Retina (tissue), 1 donor: ENCODE measurements at regions not wholly inside any gene's neighbourhood (a gene's known extent, or its start where the extent isn't known, plus 50 kb on each side); places are given as distances from the start of the nearest gene placed in this dataset.
"Not testable (repeated sequence)": the region's sequence is repeated elsewhere in the genome, so short reads cannot be mapped to it uniquely, and the experiment has no call there.

Experiments
- DNase-seq: peaks from one replicate; pipeline ENCODE4 v3.0.0-alpha.2; 2016

DNA sequence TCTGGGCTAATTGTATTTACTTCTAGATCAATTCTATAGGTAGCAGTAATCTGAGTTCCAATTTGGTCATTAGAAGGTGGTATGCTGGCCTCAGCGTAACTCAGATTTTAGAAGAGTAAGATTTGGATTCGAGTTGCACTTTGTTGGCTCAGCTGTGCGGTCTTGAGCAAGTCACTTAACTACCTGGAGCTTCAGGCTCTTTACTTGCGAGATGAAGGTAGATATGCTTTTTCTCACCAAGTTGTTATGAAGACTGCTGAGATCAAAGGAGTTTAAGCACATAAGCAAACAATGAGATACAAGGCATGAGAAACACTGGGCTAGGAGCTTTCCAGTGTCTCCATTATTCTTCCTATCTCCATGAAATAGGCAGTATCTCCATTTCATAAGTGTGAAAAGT, 133.8 kb upstream of the RANBP3L start:
- DNase-seq: no peak

DNA sequence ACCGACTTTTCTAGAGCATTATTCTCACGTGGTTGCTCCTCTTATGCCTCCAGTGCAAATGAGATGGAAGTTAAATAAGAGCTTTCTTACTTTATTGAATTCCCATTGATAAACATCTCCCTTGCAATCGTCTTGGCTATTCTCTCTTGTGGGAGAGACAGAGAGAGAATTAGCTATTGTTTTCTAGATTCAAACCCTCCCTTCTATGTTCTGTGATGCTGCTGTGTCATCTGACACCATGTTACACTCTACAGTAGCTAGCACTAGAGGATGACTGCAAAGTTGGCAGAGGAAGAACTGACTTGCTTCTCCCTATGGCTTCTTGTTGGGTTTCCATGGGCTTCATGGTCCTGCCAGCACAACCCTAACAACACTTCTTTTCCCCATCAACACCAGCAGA, 134.6 kb upstream of the RANBP3L start:
- no peak for DNase-seq

DNA sequence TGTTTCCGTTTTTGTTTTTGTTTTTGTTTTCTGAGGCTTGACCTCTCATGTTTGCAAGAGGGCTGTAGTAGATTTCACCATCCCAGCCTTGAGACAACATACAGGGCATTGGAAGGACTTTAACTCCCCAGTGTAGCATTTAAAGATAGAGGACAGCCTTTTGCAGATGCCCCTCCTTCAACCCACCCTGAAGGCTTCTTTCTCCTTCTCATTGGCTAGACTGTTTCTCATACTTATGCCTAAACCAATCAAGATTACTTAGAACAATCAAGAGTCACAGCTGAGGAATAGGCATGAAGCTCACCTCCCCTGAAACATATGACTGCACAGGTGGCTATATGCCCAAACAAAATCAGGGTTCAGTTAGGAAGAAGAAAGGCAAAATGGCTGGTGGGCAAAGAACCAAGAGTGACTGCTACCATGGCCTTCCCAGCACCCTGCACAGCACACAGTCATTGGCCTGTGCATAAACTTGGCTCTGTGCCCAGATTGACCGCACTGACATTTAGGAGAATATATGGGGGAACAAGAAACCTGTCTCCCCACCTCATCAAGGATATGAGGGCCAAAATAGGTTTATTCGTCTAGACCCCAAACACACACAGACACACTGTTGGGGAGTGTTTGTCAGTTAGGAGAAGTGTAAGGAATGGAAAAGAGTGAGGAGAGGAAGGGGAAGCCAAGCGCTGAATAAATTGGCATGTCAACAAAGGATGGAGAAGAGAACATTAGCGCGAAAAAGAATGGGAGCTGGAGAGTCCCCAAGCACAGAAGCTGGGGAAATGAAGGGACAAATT, 137.3 kb upstream of the RANBP3L start:
- DNase-seq: no peak

DNA sequence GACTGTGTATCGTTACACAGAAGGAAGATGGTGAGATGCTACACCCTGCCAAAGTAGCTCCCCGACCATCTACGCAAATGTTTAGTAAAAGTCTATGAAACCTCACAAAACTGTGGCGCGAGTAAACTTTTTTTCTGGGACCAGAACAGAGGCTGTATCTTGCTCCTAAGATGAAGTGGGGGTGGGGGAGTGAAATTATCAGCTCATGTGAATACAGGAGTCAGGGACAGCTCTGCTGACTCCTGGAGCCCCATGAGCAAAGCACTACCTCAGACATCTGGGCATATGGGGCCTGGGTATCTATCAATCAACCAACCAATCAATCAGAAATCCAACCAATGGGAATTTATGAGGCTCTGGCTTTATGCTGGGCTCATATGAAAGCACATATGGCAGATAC, 138.6 kb upstream of the RANBP3L start:
- no peak for DNase-seq

DNA sequence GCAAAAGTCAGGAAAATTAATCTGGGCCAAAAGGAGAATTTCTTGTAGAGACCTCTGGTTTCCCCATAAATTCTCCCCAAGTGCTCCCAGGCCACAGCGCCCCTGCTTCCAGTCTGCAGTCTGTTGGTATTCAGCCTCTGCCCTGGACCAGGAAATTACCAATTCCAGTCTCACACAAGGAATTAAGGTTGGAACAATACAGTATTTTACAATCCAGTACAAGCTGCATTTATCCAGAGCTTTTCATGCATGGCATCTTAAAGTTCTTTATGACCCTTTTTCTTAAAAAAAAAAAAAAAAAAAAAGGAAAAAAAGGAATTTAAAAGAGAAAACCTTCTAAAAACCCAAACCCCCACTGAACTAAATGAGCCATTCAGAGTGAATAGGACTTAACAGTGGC, 139.6 kb upstream of the RANBP3L start:
- DNase-seq: no peak

DNA sequence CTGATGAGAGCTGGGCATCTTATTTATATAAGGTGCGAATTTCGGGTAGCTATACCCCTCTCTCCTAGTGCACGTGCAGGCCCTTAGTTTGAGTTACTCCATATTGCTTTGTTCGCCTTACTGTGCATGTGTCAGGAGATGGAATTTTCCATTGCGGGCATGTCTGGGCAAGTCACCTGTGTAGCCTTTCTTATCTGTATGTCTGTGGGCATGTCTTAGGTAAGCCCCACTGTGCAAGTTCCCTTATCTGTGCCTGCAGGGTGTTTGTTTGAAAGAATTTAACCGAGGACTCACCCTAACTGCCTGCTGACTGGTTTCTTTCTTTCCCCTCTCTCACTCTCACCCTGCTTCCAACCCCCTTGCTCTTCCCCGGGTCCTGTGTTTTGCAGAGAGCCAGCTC, 140.7 kb upstream of the RANBP3L start:
- DNase-seq: no peak

DNA sequence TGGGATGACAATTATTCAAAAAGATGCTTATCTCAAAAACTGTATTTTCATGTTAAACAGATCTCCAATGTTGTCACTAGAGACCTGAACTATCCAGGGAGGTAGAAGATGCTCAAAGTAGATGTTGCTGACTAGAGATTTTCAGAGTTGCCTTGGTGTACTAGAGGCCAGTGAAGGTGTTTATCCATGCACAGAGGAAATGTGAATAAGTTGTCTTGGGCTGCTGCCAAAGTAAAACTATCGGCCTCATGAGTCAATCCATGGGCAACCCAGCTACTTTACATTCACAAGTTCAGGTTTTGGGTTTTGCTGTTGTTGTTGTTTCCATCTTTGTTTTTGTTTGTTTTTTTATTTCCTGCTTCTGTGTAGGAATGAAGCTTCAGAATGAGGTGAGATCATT, 141.1 kb upstream of the RANBP3L start:
- no peak for DNase-seq

DNA sequence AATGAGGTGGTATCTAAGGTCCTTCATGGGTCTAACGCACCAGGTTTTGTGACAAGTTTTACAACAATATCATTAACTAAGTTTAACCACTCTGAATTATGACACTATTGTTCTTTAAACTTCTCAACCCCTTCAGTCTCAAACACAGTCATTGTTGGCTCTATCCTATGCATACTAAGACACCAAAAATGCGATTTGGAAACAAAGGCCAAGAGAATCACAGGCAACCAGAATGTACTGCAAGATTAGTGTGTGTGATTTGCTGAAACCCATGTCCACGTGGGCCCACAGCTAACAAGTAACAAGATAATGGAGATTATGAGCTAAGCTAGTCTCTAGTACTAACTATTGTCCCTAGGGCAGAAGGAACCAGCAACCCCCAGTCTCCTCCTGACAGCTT, 142.2 kb upstream of the RANBP3L start:
- no peak for DNase-seq

DNA sequence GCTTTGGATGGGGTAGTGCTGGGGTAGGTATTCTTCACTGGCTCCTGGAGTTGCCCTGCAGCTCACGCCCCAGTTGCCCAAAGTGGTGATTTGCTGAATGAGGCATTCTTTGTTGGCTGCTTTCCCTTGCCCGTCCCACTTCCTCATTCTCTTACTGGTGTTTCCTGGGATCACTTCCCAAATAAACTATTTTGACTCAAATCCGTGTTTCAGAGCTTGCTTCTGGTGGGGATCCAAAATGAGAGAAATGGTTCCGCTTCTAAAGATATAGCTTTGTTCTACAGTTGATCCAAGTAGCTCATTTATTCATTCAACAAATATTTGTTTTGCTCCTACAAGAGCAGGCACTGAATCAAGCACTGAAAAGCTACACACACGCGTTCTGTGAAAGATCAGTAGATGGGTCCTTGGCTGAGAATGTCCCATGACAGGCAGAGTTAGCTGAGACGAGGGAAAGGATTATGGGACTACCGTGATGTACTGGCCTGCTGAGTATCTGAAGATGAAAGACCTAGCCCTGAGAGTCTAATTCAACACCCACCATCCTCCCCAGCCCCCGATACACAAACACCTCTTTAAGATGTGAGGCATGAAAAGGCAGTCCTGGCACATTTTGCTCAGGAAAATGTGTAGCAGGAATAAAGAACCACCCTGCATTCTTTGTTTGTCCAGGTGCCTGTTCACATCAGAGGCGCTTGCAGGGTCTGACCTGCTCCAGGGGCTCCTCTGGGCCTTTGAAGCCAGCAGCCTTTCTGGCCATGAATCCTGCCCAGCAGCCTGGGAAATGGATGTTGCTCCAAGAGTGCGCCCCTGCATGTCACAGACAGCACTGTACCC, 143.1 kb upstream of the RANBP3L start:
- DNase-seq: no peak

DNA sequence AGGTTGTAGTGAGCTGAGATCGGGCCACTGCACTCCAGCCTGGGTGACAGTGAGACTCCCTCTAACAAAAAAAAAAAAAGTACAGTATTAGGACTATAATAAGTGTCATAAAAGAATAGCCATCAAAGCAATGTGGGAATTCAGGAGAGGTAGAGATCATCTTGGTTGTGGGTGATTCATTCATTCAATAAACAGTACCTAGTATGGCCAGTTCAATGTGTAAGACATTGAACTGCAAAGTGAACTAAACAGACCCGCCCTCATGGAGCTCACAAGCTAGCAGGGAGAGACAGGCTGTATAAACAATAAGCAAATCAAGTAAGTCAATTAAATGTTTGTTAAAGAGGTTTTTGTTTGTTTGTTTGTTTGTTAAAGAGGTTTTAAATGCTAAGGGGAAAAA, 146.1 kb upstream of the RANBP3L start:
- DNase-seq: no peak

DNA sequence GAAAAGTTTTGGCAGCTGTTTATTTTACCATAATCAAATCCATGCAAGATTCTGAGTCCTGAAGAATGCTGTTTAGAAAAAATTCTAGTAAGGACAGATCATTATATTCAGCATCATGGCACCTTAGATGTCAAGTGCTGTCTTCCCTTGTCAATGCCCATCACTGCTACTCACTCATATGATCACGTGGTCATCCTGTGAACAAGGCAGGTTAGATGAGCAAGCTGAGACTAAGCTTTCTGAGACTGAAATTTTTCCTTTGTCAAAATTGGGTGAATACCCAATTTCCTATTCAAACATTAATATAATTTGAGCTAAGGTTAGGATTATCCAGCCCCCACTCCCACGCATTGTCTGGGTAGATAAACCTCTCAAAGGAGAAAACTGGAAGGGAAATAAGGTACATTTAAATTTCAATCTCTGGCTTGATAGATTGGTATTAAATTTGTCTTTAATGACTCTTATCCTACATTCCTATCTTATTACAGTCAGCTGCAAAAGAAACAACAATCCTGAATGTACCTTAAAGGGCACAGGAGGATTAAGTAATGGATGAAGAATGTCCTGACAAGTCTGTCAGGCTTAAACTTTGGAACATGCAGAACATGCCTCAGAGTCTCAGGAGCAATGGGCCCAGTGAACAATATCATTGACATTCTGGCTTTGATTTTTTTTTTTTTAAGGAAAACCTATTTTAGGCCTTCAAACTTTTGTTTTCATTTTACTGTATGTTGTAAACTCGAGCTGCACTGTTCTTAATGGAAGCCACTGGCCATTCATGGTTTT, 148.7 kb upstream of the RANBP3L start:
- DNase-seq: no peak

DNA sequence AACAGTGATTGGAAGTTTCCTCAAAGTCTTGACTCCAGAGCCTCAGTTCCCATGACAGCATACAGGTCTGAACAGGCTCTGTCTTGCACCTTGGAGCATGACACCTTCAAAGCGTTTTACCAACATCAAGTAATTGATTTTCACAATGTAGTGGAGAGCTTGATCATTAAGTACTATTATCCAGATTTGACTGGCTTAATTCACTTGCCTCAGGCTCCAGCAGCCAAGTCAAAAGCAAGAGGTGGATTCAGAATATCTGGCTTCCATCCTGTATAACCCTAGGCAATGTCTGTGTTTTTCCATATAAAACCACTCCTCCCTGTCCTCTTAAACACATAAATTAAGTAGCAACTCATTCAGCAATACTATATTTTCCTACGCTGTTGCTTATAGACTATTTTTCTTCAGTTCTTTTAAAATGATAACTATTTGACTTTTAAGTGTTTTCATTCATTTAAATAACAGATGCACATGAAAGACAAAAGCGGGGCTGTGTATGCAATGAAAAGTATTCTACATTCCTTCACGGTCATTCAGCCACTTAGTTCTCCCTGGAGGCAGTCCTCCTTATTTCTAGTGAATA, 150.8 kb upstream of the RANBP3L start:
- DNase-seq: no peak

DNA sequence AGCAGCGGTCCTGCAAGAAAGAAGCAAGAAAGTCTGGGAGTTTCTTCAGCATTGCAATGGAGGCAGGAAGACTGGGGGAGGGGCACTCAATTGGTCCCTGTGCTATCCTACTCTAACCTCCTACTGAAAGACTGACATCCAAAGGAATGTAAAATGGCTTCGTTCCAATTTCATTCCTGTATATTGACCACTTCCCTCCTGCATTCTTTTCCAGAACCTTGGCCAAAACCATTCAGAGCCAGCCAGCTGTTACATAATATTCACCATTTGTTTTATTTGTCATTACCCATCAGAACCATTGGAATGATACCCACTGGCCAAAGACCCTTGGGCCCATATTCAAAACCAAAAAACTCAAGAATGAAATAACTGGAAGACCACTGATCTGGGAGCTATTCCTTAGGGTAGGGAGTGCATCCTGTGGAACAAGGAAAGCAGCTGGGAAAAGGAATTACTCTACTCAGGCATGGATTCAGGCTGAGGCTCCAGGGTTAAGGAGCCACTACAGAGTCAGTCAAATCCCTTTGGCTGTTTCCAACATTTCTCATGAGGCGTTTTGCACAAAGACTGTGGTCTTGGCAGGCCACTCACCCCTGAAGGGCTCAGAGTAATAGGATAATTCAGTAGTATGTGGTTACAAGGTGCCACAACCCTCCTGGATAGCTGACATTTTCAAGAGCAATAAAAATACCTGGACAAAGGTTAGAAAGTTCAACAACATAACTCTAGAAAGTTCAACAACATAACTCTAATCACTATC, 148.7 kb upstream of the SLC1A3 start:
- no peak for DNase-seq

DNA sequence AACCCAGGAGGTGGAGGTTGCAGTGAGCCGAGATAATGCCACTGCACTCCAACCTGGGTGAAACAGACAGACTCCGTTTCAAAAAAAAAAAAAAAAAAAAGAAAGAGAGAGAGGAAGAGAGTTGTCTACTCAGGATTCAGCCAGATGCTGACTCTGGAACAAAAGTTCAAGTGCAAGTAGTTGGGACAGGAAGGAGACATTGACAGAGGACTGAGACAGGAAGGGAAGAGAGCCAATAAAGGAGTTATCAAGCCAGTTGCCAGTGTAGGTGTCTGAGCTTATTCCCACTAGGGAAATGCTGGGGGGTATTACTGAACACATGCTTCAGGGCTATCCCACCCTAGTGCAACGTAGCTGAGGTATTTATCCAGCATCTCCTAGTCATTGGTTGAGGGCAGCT, 147.7 kb upstream of the SLC1A3 start:
- no peak for DNase-seq

DNA sequence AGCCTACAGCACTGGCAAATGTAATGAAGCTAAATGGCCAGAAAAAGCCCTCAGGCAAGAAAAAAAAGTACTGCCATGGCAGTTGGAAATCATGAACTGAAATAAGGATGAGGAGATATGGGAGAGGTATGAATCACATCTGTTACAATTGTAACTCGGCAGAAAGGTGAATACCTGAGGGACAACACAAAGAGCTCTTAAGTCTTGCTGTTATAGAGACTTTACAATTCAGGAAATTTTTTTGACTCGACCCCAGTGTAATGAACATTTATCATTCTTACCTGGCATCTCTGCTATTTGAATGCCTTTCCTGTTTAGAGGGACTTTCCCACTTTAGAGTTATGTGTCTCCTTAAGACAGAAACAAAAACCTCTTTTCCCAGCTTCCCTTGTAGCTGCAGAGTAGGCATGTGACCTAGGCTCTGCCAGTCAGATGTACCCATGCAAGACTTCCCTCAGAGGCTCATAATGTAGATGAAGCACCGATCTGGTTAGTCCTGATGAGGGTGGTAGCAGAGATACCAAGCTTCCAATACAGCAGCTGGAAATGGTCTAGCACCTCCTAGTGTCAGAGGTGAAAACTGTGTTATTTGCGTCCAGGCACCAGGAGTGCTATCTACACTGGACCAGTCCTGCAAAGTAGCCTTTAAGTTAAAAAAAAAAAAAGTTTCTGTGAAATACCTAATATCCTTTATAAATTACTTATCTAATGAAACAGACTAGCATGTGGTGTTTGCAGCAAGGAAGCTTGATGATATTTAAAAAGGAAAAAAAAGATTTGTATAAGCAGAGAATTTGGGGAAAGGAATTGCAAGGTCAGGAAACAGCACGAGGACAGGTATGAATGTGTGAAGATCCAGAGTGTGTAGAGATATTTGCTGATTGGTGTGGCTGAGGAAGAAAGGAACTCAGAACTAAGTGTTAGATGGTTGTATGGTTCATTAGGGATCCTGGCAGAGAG, 146.9 kb upstream of the SLC1A3 start:
- DNase-seq: no peak

DNA sequence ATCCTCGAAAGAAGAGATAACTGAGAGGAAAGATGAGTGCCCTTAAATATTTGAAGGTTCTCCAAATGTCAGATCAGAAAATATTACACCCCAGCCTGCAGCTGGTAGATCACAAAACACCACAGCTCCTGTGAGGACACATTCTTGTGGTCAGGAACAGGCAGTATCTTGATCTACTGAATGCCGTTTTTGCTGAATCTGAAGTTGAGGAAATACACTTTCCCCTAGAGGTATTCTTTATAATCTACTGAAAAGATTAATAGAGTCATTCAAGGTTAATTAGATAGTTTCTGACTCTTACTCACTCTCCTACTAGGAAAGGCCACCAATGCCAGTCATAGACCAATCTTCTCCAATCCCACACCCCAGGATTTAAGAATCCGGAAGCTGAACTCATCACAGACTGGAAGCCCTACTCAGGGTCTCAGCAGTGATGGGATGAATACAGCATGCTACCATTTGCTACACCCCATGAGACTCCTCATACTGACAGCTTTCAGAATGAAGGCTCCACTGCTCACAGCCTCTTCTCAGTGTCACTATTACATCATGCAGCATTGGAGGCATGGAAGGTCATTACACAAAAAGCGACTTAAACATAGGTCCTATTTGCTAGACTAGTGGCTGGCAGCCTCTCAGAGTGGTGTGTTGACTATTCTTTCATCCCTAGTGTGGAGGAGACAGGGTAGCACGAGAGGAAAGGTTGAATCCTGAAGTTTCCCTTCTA, 143.9 kb upstream of the SLC1A3 start:
- DNase-seq: no peak

DNA sequence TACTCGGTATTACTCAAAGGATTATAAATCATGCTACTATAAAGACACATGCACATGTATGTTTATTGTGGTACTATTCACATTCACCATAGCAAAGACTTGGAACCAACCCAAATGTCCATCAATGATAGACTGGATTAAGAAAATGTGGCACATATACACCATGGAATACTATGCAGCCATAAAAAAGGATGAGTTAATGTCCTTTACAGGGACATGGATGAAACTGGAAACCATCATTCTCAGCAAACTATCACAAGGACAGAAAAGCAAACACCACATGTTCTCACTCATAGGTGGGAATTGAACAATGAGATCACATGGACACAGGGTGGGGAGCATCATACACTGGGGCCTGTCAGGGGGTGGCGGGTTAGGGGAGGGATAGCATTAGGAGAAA, 130.5 kb upstream of the SLC1A3 start:
- not testable (repeated sequence) for DNase-seq

DNA sequence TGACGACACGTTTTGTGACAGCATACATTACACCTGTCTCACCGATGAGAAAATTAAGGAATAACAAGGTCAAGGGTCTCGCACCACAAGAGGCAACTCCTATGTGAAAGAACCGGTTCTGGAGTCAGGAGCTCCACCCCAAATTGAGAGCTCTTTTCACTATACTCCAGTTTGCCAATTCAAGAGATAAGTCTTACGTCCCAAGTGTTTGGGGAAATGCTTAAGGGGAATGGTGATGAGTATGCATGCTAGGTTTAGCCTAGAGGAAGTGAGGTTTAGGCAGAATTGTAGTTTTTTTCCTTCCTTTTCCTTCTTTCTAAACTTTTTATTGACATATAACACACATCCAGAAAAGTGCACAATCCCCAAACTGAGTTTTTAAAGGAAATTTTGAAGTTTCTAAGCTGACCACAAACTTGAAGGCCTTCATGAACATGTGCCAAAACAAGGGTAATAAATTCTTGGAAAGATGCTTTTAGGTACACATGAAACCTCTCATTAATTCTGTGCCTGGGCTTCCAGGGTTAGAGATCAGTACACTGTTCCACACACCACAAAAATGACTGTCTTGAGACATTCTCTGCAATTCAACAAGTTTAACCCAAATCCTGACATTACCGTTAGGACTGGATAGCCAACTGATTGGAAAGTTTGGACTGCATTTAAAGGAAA, 127.6 kb upstream of the SLC1A3 start:
- no peak for DNase-seq

DNA sequence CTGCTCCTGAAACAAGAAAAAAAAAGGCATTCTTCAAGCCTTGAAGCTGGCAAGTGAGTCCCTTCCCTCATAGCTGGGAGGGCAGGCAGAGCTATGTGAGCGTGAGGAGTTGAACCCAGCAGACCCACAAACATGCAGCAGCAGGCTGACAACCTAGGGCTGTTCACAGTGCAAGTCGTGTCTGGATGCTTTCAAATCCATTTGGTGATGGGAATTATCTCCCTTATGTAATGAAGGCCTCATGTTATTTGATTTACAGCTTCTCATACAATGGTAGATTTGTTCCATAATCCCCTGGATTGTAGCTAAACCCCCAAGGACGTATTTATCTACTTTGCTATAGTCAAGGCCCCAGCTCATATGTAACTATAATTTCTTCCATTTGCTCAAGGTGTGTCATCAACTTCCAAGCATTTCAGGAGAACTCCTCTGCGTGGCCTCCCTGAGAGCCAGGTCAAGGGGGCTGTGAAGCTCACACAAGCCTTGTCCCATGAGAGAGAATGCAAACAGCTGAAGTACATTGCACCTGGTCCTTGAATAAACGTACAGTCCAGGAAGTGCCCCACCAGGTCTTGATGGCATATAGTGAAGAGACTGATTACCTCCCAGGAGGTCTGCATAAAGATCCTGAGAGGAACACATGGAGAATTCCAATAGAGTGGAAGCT, 124.8 kb upstream of the SLC1A3 start:
- DNase-seq: no peak
